NCI-H1930 (cell line): ENCODE measurements at regions not wholly inside any gene's neighbourhood (a gene's known extent, or its start where the extent isn't known, plus 50 kb on each side); places are given as distances from the start of the nearest gene placed in this dataset.

Source experiments
- DNase-seq, 2 experiments: peaks; one replicate each; lab custom pipeline; 2025; lab: John Stamatoyannopoulos, UW

DNA sequence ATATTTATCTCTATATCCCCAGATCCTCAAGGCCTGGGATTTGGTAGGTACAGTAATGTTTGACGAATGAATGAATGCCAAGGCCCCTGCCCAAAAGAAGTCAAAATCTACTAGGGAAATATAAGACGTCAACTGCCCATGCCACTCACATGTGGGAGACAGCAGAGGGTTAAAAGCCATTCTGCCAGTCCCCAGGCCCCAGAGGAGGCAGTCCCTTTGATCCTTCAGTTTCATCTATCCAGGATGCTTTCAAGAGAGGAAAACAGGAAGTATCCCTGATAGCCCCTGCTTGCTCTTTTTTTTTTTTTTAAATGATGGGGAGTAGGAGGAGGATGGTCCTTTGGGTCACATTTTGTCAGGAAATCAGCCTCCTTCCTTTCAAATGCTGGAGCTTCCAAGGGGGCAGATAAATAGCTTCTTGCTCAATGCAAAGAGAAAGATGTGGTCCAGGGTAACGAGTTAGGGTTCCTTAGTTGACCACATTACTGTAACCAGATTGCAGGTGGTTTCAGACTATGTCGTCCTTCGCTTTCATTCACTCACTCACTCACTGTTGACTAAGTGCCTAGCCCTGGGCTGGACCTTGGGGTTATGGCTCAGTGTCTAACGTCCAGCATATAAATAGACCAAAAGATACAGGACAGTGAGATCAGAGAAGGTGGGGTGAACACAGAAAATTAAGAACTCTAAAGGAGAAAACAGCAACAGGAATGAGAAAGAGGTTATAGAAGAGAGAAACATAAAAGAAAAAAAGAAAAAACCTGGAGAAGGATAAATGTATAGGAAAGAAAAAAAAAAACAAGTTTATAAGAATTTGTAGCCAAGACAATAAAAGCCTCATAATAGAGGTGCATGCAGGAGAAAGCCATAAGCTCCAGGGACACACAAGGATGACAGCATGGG, 64.6 kb upstream of the PIM1 start:
- no peak for DNase-seq

DNA sequence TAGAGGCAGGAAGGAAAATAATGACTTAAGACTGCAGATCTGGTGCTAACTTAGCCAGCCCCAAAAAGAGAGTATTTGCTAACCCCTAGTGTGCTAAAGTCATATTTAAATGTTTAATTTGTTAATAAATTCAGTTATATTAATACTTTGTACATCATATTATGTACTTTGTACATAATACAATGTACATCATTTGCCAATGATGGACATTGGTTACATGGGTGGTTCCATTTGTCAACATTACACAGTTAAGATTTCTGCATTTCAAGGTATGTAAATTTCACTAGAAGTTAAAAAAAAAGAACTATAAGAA, 63.9 kb upstream of the PIM1 start:
- DNase-seq = no peak

DNA sequence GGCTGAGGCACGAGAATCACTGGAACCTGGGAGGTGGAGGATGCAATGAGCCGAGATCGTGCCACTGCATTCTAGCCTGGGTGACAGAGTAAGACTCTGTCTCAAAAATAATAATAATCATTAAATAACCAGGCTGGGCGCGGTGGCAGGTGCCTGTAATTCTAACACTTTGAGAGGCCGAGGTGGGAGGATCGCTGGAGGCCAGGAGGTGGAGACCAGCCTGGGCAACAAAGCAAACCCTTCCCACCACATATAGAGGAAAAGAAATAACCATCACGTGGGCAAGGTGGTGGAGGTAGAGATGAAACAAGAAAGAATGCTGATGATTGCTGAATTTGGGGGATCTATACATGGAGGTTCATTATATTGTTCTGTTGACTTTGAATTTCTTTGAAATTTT, 63.4 kb upstream of the PIM1 start:
- no peak for DNase-seq

DNA sequence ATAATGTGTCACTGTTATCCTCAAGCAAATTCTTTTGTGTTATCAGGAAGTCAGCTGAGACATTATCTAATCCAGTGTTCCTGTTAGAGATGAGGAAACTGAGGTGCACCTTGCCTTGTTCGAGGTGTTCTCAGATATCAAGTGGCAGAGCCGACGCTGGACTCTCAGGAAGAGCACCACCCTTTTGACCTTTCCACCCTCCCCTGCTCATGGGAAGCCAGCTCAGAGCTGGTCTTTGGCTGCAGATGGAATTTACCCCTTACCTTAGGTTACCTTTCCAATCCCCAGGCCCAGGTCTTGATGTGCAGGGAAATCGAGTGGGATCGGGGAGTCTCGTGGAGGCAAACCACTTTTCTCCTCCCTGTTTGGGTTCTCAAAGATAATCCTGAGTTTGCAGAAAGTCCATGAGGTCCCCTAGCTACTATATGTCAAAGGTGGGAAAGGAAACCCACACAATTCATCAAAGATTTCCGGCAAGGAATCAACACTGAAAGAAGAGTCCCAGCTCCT, 62.9 kb upstream of the PIM1 start:
- no peak for DNase-seq

DNA sequence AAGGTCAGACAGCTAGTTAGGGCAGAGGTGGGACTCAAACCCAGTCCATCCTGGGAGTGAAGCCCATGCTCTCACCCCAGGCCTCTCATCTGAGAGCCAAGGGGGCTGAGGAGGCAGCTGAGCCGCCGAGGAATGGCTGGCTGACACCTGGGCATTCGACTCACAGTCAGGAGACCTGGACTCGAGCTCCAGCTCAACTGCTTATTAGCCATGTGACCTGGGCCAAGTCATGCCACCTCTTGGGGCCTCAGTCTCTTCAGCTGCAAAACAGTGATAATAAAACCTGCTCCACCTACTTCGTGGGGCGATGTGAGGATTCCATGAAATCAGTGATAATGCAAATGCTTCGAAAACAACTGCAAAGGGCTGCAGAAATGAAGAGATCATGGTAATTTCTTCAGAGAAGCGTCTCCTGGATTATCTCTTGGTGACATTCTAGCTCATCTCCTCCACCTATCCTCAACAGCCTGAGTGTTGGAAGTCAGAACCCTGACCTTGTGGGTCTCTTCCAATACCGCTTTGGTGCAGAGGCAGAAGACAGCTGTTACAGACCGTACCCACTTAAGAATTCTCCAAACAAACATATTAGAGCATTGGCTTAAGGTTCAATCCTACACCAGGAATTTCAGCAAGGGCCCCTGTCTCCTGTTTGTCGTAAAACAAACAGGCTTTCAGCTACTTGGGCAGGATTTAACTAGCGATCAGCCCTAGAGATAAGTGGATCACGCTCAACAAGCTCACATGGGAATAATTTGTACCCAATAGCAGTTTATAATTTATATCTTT, 60.0 kb upstream of the PIM1 start:
- no peak for DNase-seq

DNA sequence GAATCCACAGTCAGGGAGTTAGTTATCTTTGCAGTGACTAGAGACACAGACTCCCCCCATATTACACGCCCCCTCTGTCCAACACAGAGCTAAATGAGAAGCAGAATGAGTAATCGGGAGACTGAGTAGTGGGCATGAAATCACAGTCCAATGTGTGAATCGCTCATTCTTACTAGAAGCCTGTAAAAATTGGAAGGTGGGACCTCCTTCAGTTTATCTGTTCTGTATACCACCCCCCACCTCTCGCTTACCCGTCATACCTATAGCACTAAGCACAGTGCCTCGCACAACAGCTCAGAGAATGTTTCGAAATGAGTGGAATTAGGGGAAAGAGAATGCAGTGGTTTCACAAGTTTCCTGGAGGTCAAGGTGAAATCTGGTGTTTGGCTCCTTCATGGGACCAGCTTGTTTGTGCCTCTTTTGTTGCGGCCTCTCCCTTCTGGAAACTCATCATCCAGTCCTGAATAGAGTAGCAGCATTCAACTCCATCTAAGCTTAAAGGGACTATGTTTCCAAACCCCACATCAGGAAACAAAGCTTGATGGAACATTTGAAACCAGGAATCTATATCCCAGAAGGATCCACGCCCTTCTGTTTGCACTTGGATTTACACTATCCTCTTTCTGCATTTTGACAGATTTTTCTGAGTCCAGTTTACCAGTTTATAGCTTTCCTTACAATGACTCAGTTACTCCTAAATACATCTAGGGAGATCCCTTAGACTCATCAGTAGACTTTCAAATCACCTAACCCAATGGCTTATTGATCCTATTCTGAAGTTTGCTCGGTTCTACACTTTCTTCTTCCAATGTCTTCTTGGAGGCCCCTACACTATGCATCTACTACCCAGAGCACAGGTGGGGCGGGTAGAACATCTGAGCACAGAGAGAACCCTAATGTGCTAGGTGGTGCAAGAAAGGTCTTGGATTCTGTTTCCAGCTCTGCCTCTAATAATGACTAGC, 59.2 kb upstream of the PIM1 start:
- no peak for DNase-seq

DNA sequence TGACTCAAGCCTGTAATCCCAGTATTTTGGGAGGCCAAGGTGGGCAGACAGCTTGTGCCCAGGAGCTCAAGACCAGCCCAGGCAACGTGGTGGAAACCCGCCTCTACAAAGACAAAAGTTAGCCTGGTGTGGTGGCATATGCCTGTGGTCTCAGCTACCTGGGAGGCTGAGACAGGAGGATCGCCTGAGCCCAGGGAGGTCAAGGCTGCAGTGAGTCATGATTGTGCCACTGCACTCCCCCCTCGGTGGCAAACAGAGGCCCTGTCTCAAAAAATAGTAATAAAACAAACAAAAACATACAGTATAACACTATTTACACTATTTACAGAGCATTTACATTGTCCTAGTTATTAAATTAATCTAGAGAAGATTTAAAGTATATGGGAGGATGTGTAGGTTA, 56.0 kb upstream of the PIM1 start:
- no peak for DNase-seq

DNA sequence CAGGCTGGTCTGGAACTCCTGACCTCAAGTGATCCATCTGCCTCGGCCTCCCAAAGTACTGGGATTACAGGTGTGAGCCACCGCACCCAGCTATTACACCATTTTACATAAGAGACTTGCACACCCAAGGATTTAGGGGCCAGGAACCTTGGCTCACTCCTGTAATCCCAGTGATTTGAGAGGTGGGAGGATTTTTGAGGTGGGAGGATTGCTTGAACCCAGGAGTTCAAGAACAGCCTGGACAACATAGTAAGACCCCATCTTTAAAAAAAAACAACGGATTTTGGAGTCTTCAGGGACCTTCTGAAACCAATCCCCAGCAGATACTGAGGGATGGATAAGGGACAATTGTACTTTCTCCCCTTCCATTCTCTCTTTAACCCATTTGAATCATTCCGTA, 55.3 kb upstream of the PIM1 start:
- no peak for DNase-seq

DNA sequence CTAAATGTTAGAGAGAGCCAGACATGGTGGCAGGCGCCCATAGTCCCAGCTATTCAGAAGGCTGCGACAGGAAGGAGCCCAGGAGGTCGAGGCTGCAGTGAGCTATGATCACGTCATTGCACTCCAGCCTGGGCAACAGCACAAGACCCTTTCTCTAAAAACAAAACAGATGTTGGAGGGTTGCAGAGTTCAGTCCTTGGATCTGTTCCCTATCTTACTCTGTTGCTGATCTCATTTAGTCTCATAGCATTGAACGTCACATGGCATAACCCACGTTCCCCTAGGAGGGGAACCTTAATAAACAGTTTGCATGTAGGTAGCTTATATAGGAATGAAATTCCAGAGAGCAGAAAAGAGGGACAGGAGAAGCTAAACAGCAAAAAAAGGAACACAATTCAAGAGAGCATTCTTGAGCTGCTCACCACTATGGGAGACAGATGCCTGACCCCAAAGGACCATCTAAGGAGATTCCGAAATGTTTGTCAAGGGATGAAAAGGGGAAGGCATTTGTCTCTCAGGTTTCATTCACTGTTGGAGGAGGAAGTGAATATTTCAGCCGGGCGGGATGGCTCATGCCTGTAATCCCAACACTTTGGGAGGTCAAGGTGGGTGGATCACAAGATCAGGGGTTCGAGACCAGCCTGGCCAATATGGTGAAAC, 54.6 kb upstream of the PIM1 start:
- DNase-seq = no peak

DNA sequence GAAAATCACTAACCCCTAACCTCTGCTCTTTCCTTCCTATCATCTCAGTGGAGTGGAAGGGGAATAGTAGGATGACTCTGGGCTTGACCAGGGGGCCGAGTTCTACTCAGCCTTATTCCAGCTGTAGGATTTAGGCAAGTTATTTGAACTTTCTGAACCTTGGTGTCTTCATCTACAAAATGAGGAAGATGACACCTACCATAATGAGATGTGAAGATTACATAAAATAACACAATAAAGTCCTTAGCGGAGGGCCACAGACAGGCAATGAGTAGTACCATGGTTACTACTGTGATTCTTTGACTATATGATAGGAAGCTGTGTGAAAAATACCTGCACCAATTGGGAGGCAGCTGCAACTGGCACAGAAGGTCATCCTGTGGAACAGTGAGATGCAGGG, 53.6 kb upstream of the PIM1 start:
- DNase-seq = no peak

DNA sequence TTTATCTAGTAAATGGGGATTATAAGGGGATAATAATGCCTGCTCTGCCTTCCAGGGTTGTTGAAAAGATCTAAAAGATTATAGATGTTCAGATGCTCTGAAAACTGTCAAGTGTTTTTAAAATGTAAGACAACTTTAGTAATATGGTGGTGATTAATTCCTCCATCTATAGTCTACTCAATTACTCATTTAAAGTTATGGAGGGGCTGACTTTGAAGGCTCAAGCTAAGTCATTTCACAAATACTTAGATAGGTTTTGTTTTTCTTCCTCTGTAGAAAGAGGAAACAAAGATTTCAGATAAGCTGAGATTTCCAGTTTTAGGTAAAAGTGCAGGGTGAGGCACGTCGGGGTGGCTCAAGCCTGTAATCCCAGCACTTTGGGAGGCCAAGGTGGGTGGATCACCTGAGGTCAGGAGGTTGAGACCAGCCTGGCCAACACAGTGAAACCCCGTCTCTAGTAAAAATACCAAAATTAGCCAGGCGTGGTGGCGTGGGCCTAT, 50.5 kb upstream of the PIM1 start:
- no peak for DNase-seq
